Neutrophil (primary cell): ENCODE measurements at regions not wholly inside any gene's neighbourhood (a gene's known extent, or its start where the extent isn't known, plus 50 kb on each side); places are given as distances from the start of the nearest gene placed in this dataset.

Source experiments
- H3K27ac ChIP-seq: fragments of 200-600 bp; sonication (generic); 2 replicates; pipeline ENCODE4 v1.5.1; 2016; ENCODE audit warnings: mild to moderate bottlenecking, moderate library complexity
- H3K27me3 ChIP-seq: fragments of 200-600 bp; sonication (generic); 2 replicates; pipeline ENCODE4 v1.6.0; 2016; ENCODE audit warnings: mild to moderate bottlenecking
- H3K36me3 ChIP-seq: fragments of 200-600 bp; sonication (generic); 2 replicates; pipeline ENCODE4 v1.5.1; 2017
- H3K4me1 ChIP-seq, 2 experiments: fragments of 200-600 bp in 1 of 2; sonication (generic) in 1 of 2; 1 replicate in 1 of 2; 2 replicates in 1 of 2; pipeline versions ENCODE4 v1.5.1 to v1.6.1; 2013 to 2016; ENCODE audit warnings: low read depth in 1 of 2, low read length in 1 of 2, mild to moderate bottlenecking in 1 of 2, moderate library complexity in 1 of 2; ENCODE audit not compliant: control insufficient read depth in 1 of 2, insufficient read depth in 1 of 2
- H3K4me3 ChIP-seq, 2 experiments: fragments of 200-600 bp in 1 of 2; sonication (generic) in 1 of 2; 1 replicate in 1 of 2; 2 replicates in 1 of 2; pipeline ENCODE4 v1.5.1; 2013 to 2016; ENCODE audit warnings: low read depth in 1 of 2, low read length in 1 of 2, mild to moderate bottlenecking in 1 of 2, moderate library complexity in 1 of 2
- H3K9me3 ChIP-seq: fragments of 200-600 bp; sonication (generic); 2 replicates; pipeline ENCODE4 v1.5.1; 2016
- TF ChIP-seq, protein P1 (sequence below): fragments of 200-600 bp; sonication (generic); IDR thresholded peaks from 2 replicates; pipeline ENCODE4 v1.5.1; 2016; ENCODE audit warnings: antibody characterized with exemption

GRCh38 chr1:55700359-55701130 is 485.4 kb upstream of the USP24 start:
- Histone ChIP-seq H3K9me3 (no peaks in the 10 kb centered on the region), H3K4me3 (no peak overlapping the region), H3K4me1 (no peaks in the 10 kb centered on the region), H3K27ac (no peak overlapping the region), H3K27me3 (no peaks in the 10 kb centered on the region), H3K36me3 (no peaks in the 10 kb centered on the region)
- TF ChIP-seq, protein P1, sequence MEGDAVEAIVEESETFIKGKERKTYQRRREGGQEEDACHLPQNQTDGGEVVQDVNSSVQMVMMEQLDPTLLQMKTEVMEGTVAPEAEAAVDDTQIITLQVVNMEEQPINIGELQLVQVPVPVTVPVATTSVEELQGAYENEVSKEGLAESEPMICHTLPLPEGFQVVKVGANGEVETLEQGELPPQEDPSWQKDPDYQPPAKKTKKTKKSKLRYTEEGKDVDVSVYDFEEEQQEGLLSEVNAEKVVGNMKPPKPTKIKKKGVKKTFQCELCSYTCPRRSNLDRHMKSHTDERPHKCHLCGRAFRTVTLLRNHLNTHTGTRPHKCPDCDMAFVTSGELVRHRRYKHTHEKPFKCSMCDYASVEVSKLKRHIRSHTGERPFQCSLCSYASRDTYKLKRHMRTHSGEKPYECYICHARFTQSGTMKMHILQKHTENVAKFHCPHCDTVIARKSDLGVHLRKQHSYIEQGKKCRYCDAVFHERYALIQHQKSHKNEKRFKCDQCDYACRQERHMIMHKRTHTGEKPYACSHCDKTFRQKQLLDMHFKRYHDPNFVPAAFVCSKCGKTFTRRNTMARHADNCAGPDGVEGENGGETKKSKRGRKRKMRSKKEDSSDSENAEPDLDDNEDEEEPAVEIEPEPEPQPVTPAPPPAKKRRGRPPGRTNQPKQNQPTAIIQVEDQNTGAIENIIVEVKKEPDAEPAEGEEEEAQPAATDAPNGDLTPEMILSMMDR, result no peak

DNA sequence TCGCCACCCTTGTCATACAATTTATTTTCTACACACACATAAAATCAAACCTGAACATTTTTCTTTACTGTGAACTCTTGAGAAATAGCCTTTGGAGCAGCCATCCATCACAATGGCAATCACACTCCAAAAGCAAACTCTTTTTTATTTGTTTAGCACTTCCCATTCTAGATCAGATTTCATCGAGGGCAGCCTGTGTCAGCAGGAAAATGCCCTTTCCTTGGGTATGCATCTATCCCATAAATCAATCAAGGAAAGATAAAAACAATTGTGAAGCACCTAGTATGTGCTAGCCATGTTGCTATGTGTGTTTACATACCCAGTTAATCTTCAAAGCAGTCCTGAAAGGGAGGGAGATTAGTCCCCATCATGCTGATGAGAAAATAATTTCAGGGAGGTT is 484.1 kb upstream of the USP24 start:
- H3K36me3 ChIP-seq, result no peaks in the 10 kb centered on the region
- TF ChIP-seq, protein P1, result no peak
- no peak overlapping the region for H3K27ac ChIP-seq
- H3K9me3 ChIP-seq, result no peaks in the 10 kb centered on the region
- H3K4me3 ChIP-seq, result no peak overlapping the region
- H3K27me3 ChIP-seq, result no peaks in the 10 kb centered on the region
- H3K4me1 ChIP-seq, result no peaks in the 10 kb centered on the region

DNA sequence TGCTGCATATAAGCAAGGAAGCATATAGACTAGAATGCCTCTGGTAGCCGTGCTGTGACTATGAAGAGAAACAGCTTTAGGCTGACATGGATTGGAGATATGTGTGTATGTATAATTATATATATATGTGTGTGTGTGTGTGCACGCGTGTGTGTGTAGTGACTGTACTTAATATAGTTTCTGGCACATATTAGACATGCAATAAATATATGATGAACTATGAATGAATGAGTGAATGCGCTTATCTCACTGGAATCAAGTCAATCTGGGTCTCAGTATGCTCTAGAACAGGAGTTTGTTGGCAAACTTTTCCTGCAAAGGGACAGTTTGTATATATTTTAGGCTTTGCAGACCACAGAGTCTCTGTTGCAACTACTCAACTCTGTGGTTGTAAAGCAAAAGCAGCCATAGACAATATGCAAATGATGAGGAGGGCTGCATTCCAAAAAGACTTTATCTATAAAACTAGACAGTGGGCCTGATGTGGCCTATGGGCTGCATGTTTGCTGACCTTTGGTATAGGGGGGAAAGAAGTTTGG is 482.9 kb upstream of the USP24 start:
- Histone ChIP-seq H3K36me3 (no peaks in the 10 kb centered on the region), H3K27me3 (no peaks in the 10 kb centered on the region), H3K4me3 (no peak overlapping the region), H3K9me3 (no peaks in the 10 kb centered on the region), H3K27ac (no peak overlapping the region), H3K4me1 (no peaks in the 10 kb centered on the region)
- TF ChIP-seq, protein P1, result no peak

DNA sequence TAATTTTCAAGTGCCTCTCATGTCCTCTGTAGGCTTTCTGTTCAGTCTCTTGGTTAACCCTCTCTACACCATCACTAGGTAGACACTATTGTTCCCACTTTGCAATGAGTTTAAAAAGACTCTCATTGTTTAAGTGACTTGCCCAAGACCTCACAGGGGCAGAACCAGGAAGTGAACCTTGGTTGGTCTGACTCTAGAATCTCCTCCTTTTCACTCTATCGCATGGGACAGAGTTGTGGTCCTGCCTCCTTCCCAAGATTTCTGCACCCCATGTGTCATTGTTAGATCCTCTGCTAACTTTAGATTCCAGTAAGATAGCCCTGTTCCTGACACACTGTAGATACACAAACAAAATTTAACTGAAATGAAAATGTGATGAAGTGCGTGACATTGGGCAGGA is 481.7 kb upstream of the USP24 start:
- Histone ChIP-seq H3K4me1 (no peaks in the 10 kb centered on the region), H3K36me3 (no peaks in the 10 kb centered on the region), H3K27me3 (no peaks in the 10 kb centered on the region), H3K27ac (no peak overlapping the region), H3K9me3 (no peaks in the 10 kb centered on the region), H3K4me3 (no peak overlapping the region)
- TF ChIP-seq, protein P1, result no peak

DNA sequence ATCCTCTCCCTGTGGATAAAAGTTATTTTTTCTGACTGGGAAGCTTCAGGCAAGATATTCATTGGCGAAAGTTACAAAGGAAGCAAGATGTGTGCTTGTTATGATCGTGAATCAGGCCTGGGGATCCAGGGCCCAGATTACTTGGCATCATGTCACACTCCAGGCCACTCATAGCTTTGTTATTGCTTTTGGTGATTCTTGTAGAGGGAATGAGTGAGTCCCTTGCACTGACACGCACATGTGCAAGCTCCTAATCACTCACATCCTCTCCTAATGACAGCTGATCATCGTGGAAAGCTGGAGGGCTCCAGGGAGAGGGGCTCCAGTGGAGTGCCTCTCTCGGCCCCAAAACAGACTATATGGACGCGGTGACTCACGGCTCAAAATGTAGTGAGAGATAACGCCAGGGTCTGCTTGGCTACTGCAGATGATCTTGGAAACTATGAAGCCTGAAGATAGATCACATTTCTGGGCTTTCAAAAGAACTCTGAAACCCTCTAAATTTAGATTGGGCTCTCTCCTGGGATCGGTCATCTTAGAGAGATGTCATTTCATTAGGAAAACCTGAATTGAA is 481.1 kb upstream of the USP24 start:
- no peak overlapping the region for H3K27ac ChIP-seq
- no peaks in the 10 kb centered on the region for H3K4me1 ChIP-seq
- no peak overlapping the region for H3K4me3 ChIP-seq
- no peaks in the 10 kb centered on the region for H3K9me3 ChIP-seq
- TF ChIP-seq, protein P1, result no peak
- no peaks in the 10 kb centered on the region for H3K27me3 ChIP-seq
- H3K36me3 ChIP-seq, result no peaks in the 10 kb centered on the region
